ENCODE measurements at regions not wholly inside any gene's neighbourhood (a gene's known extent, or its start where the extent isn't known, plus 50 kb on each side); places are given as distances from the start of the nearest gene placed in this dataset.

DNA sequence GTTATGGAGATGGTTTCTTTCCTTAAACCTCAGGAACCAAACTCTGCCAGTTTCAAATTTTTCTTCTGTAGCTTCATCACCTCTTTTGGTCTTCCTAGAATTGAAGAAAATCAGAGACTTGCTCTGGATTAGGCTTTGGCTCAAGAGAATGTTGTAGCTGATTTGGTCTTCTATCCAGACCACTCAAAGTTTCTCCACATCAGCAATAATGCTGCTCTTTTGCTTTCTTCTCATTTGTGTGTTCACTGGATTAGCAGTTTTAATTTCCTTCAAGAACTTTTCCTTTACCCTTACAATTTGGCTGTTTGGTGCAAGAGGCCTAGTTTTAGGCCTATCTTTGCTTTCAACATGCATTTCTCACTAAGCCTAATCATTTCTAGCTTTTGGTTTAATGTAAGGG is 78.1 kb upstream of the PLCB4 start:
- TF ChIP-seq, protein P1, sequence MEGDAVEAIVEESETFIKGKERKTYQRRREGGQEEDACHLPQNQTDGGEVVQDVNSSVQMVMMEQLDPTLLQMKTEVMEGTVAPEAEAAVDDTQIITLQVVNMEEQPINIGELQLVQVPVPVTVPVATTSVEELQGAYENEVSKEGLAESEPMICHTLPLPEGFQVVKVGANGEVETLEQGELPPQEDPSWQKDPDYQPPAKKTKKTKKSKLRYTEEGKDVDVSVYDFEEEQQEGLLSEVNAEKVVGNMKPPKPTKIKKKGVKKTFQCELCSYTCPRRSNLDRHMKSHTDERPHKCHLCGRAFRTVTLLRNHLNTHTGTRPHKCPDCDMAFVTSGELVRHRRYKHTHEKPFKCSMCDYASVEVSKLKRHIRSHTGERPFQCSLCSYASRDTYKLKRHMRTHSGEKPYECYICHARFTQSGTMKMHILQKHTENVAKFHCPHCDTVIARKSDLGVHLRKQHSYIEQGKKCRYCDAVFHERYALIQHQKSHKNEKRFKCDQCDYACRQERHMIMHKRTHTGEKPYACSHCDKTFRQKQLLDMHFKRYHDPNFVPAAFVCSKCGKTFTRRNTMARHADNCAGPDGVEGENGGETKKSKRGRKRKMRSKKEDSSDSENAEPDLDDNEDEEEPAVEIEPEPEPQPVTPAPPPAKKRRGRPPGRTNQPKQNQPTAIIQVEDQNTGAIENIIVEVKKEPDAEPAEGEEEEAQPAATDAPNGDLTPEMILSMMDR (IDR thresholded peaks at IDR 0.05; ENCODE audit: low read length): no peak
- no peak for TF ChIP-seq EZH2 (optimal IDR thresholded peaks at IDR 0.05; ENCODE audit: low read depth, low read length)
- TF ChIP-seq EZH2phosphoT487 (IDR thresholded peaks at IDR 0.05; ENCODE audit: low read length): no peak
